Prostate gland (tissue), 2 donors: ENCODE measurements at regions not wholly inside any gene's neighbourhood (a gene's known extent, or its start where the extent isn't known, plus 50 kb on each side); places are given as distances from the start of the nearest gene placed in this dataset.

Experiments used
- POLR2A ChIP-seq: fragments of 450-650 bp; IDR thresholded peaks from one replicate; pipeline ENCODE4 v1.6.1; 2016; ENCODE audit warnings: antibody characterized with exemption, mild to moderate bottlenecking
- TF ChIP-seq, protein P1 (sequence below), 4 experiments: fragments of 200-600 bp in 2 of 4; fragments of 450-650 bp in 2 of 4; sonication (generic) in 2 of 4; IDR thresholded peaks; 1 replicate in 3 of 4; 2 replicates in 1 of 4; pipeline ENCODE4 v1.5.1; 2016 to 2019; ENCODE audit warnings: antibody characterized with exemption in 4 of 4, mild to moderate bottlenecking in 2 of 4, moderate library complexity in 2 of 4

DNA sequence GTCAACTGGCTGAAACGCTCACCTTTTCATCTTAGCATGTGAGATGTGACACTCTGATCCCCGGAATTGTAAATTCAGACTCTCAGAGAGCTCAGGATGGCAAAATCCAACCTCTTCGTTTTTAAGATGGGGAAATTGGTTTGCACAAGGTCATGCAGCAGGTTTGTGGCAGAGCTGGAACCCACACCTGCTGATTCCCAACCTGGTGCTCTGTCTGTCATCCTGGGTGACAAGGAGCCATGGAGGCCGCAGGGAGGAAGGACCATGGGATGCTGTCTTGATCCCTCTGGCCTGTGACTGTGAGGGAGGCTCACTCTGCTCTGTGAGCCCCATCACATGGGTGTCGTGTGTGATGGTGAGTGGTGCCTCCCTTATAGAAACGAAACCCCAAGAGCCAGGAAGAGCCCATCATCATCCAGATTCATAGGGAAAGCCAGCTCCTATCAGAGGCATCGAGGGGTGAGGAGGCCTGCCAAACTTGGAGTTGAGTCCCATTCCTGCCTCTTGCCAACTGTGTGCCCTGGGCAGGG lies 87.4 kb upstream of the SYT13 start:
- TF ChIP-seq, protein P1, sequence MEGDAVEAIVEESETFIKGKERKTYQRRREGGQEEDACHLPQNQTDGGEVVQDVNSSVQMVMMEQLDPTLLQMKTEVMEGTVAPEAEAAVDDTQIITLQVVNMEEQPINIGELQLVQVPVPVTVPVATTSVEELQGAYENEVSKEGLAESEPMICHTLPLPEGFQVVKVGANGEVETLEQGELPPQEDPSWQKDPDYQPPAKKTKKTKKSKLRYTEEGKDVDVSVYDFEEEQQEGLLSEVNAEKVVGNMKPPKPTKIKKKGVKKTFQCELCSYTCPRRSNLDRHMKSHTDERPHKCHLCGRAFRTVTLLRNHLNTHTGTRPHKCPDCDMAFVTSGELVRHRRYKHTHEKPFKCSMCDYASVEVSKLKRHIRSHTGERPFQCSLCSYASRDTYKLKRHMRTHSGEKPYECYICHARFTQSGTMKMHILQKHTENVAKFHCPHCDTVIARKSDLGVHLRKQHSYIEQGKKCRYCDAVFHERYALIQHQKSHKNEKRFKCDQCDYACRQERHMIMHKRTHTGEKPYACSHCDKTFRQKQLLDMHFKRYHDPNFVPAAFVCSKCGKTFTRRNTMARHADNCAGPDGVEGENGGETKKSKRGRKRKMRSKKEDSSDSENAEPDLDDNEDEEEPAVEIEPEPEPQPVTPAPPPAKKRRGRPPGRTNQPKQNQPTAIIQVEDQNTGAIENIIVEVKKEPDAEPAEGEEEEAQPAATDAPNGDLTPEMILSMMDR (IDR thresholded peaks at IDR 0.05), result no peak
- TF ChIP-seq POLR2A, result no peak
